ENCODE measurements at regions not wholly inside any gene's neighbourhood (a gene's known extent, or its start where the extent isn't known, plus 50 kb on each side); places are given as distances from the start of the nearest gene placed in this dataset.

DNA sequence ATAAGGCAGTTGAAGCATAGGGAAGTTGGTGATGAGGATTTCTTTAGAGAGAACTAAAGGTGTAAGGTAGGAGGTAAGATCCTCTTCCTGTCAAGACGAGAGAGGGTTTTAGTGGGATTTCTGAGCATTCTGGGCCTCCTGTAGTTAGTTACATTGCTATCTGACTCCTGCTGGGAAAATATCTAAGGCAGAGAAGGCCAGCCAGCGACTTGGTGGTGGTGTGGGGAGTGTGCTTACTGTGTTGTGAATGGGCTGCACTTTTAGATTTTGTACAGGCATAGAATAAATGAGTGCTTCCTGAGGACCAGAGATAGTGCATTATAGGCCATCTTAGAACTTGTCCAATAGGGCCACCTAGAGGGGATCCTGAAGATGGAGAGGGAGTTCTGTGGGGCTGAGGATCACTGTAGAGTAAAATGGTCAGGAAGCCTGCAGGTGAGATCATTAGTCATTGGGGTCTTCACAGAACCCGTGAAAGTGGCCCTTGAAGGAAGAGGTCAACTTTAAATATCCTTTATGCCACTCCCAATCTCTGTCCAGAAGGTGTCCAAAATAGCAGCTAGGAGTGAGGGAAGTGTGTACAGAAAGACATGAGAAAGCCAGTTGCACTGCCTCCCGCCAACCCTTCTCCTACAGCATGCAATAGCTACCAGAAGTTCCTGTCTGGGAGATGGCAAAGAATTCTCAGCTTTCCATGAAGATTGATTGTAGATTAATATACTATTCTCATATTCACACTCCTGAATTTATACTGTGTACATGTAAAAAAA lies 266.6 kb downstream of the POLR1F start:
- TF ChIP-seq, protein P1, sequence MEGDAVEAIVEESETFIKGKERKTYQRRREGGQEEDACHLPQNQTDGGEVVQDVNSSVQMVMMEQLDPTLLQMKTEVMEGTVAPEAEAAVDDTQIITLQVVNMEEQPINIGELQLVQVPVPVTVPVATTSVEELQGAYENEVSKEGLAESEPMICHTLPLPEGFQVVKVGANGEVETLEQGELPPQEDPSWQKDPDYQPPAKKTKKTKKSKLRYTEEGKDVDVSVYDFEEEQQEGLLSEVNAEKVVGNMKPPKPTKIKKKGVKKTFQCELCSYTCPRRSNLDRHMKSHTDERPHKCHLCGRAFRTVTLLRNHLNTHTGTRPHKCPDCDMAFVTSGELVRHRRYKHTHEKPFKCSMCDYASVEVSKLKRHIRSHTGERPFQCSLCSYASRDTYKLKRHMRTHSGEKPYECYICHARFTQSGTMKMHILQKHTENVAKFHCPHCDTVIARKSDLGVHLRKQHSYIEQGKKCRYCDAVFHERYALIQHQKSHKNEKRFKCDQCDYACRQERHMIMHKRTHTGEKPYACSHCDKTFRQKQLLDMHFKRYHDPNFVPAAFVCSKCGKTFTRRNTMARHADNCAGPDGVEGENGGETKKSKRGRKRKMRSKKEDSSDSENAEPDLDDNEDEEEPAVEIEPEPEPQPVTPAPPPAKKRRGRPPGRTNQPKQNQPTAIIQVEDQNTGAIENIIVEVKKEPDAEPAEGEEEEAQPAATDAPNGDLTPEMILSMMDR (IDR thresholded peaks at IDR 0.05): no peak
- TF ChIP-seq POLR2A (IDR thresholded peaks at IDR 0.05): no peak
